Gastrocnemius medialis (tissue), 4 donors: ENCODE measurements at regions not wholly inside any gene's neighbourhood (a gene's known extent, or its start where the extent isn't known, plus 50 kb on each side); places are given as distances from the start of the nearest gene placed in this dataset.

Source experiments
- ATAC-seq, 2 donors: fragments of 150-250 bp; one replicate each; pipeline ENCODE4 v1.9.1; 2016
- DNase-seq, 2 donors: peaks; one replicate each; pipeline ENCODE4 v3.0.0-alpha.2; 2019
- H3K27ac ChIP-seq, 4 donors: fragments of 200-600 bp; sonication (generic); 1 replicate in 1 of 4; 2 replicates in 3 of 4; pipeline ENCODE4 v1.5.1; 2016 to 2018; ENCODE audit warnings: mild to moderate bottlenecking in 2 of 4, moderate library complexity in 1 of 4
- H3K27me3 ChIP-seq, 3 donors: fragments of 200-600 bp; sonication (generic) in 2 of 3; 1 replicate in 1 of 3; 2 replicates in 2 of 3; pipeline versions ENCODE4 v1.5.1 to v1.6.0; 2016 to 2019; ENCODE audit warnings: mild to moderate bottlenecking in 1 of 3, moderate library complexity in 1 of 3
- H3K36me3 ChIP-seq, 2 donors: fragments of 200-600 bp; sonication (generic) in 1 of 2; one replicate each; pipeline ENCODE4 v1.5.1; 2017 to 2018
- H3K4me1 ChIP-seq, 2 donors: fragments of 200-600 bp; sonication (generic) in 1 of 2; one replicate each; pipeline ENCODE4 v1.5.1; 2016 to 2017; ENCODE audit warnings: mild to moderate bottlenecking in 2 of 2
- H3K4me3 ChIP-seq, 4 donors: fragments of 200-600 bp; sonication (generic) in 3 of 4; 1 replicate in 1 of 4; 2 replicates in 3 of 4; pipeline ENCODE4 v1.5.1; 2016 to 2019; ENCODE audit warnings: mild to moderate bottlenecking in 2 of 4
- H3K9me3 ChIP-seq, 3 donors: fragments of 200-600 bp; sonication (generic) in 2 of 3; 1 replicate in 1 of 3; 2 replicates in 2 of 3; pipeline ENCODE4 v1.5.1; 2016 to 2019
- CTCF ChIP-seq, 5 experiments: fragments of 450-650 bp in 3 of 5; fragments of 200-600 bp in 2 of 5; sonication (generic) in 2 of 5; IDR thresholded peaks in 4 of 5; conservative IDR thresholded peaks in 1 of 5; 1 replicate in 4 of 5; 2 replicates in 1 of 5; pipeline ENCODE4 v1.5.1; 2016 to 2019; ENCODE audit warnings: antibody characterized with exemption in 5 of 5, mild to moderate bottlenecking in 3 of 5, moderate library complexity in 3 of 5
- POLR2A ChIP-seq, 2 donors: fragments of 450-650 bp; IDR thresholded peaks; one replicate each; pipeline ENCODE4 v1.6.1; 2017; ENCODE audit warnings: antibody characterized with exemption in 2 of 2, mild to moderate bottlenecking in 2 of 2, moderate library complexity in 2 of 2
- in situ Hi-C, 4 donors: fragments of 200-750 bp; cut with MboI; loops; one replicate each; pipeline versions ENCODE4 v1.15.0 to v1.8.0; 2017; ENCODE audit warnings: low sequenced_read_pairs in 4 of 4
- intact Hi-C: fragments of 100-400 bp; cut with DNase I; formaldehyde crosslinking; loops from one replicate; pipeline ENCODE4 v1.15.1; 2023; ENCODE audit warnings: low total_unique reads

DNA sequence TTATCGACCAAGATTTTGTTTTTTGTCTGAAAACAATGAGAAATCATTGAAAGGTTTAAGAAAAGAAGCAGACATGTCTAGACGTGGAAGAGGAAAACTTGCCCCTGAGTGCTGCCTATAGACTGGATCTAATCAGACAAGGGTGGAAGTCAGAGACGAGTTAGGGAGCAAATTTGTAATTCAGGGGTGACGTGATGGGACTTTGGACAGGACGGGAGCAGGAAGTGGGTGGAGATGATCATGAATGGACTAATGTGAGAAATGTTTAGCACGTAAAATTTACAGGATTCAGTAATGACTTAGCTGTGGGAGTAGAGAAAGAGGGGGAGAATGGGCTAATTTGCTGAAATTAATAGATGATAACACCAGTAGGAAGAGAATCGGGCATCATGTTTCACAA is 117.0 kb upstream of the EPHA4 start:
- no peak overlapping the region for H3K4me3 ChIP-seq
- no peak for TF ChIP-seq CTCF (IDR thresholded peaks at IDR 0.05 in 4 of 5, conservative IDR thresholded peaks at IDR 0.05 in 1 of 5)
- TF ChIP-seq POLR2A (IDR thresholded peaks at IDR 0.05): no peak
- no peaks in the 10 kb centered on the region for H3K27me3 ChIP-seq
- no peaks in the 10 kb centered on the region for H3K9me3 ChIP-seq
- no peaks in the 10 kb centered on the region for H3K36me3 ChIP-seq
- intact Hi-C loops: no loop called here
- DNase-seq (no peak), ATAC-seq (no peak)
- H3K27ac ChIP-seq: no peak overlapping the region
- in situ Hi-C loops: no loop called here
- H3K4me1 ChIP-seq: no peaks in the 10 kb centered on the region

- H3K36me3 ChIP-seq: no peaks in the 10 kb centered on the region
- no peaks in the 10 kb centered on the region for H3K27me3 ChIP-seq
- H3K9me3 ChIP-seq: no peaks in the 10 kb centered on the region
- no peaks in the 10 kb centered on the region for H3K4me1 ChIP-seq
- H3K27ac ChIP-seq: no peak overlapping the region
- ATAC-seq (no peak), DNase-seq (no peak)
- TF ChIP-seq CTCF (IDR thresholded peaks at IDR 0.05 in 4 of 5, conservative IDR thresholded peaks at IDR 0.05 in 1 of 5) (no peak), POLR2A (IDR thresholded peaks at IDR 0.05) (no peak)
- in situ Hi-C loops: no loop called here
- no peak overlapping the region for H3K4me3 ChIP-seq
- intact Hi-C loops: no loop called here
These were observed 108.4 kb upstream of the EPHA4 start for GRCh38 chr2:221680548-221680947.

DNA sequence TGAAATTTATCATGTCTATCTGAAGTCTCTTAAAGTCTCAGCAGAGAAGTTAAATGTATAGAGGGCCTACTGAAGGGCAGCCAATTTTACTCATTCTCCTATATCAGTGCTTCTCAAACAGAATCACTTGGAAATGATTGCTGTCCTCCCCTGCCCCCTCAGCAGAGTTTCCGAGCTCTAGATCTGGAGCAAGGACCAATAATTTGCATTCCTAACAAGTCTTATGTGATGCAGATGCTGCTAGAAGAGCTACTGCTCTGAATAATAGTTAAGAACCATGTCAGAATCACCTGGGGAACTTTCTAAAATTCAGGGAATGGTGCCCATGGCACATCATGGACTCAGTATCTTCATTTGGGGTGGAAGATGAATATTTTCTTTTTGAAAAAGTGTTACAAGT is 105.6 kb upstream of the EPHA4 start:
- Histone ChIP-seq H3K27me3 (no peaks in the 10 kb centered on the region), H3K9me3 (no peaks in the 10 kb centered on the region), H3K4me3 (no peak overlapping the region), H3K27ac (no peak overlapping the region), H3K36me3 (no peaks in the 10 kb centered on the region), H3K4me1 (no peaks in the 10 kb centered on the region)
- intact Hi-C loops (no loop called here), in situ Hi-C loops (no loop called here)
- ATAC-seq (no peak), DNase-seq (no peak)
- no peak for TF ChIP-seq POLR2A (IDR thresholded peaks at IDR 0.05)
- no peak for TF ChIP-seq CTCF (IDR thresholded peaks at IDR 0.05 in 4 of 5, conservative IDR thresholded peaks at IDR 0.05 in 1 of 5)

GRCh38 chr2:221676566-221677172 is 104.6 kb upstream of the EPHA4 start:
- H3K36me3 ChIP-seq: no peaks in the 10 kb centered on the region
- in situ Hi-C loops: no loop called here
- DNase-seq: no peak
- no peak overlapping the region for H3K4me3 ChIP-seq
- ATAC-seq: no peak
- H3K4me1 ChIP-seq: no peaks in the 10 kb centered on the region
- H3K27ac ChIP-seq: no peak overlapping the region
- intact Hi-C loops: no loop called here
- no peaks in the 10 kb centered on the region for H3K9me3 ChIP-seq
- H3K27me3 ChIP-seq: no peaks in the 10 kb centered on the region
- no peak for TF ChIP-seq CTCF (IDR thresholded peaks at IDR 0.05 in 4 of 5, conservative IDR thresholded peaks at IDR 0.05 in 1 of 5)
- no peak for TF ChIP-seq POLR2A (IDR thresholded peaks at IDR 0.05)
